ENCODE measurements at regions not wholly inside any gene's neighbourhood (a gene's known extent, or its start where the extent isn't known, plus 50 kb on each side); places are given as distances from the start of the nearest gene placed in this dataset.
"Not testable (repeated sequence)": the region's sequence is repeated elsewhere in the genome, so short reads cannot be mapped to it uniquely, and the experiment has no call there.

DNA sequence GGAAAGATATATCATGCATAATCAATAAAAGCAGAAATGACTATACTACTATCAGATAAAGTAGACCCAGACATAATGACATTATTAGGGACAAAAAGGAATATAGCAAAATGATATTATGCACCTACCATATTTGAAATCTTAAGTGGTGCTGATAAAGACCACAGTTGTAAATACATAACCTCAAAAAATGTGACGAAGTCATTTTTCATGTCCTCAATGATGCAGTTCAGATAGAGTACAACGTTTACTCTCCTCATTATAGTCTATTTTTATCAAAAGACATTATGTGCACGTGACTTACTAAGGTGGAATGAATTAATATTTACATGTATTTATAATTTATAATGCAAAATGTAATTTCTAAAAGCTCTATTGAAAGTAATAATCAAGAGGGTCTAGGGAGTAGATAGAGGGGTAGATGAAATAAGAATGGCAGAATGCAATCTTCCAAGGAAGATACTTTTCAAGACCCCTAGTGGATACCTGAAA is 61.7 kb upstream of the TNFSF4 start:
- H3K9me3 ChIP-seq: no peaks in the 10 kb centered on the region
- no peak overlapping the region for H3K27ac ChIP-seq
- no peaks in the 10 kb centered on the region for H3K27me3 ChIP-seq
- no peaks in the 10 kb centered on the region for H3K36me3 ChIP-seq
- TF ChIP-seq, protein P1, sequence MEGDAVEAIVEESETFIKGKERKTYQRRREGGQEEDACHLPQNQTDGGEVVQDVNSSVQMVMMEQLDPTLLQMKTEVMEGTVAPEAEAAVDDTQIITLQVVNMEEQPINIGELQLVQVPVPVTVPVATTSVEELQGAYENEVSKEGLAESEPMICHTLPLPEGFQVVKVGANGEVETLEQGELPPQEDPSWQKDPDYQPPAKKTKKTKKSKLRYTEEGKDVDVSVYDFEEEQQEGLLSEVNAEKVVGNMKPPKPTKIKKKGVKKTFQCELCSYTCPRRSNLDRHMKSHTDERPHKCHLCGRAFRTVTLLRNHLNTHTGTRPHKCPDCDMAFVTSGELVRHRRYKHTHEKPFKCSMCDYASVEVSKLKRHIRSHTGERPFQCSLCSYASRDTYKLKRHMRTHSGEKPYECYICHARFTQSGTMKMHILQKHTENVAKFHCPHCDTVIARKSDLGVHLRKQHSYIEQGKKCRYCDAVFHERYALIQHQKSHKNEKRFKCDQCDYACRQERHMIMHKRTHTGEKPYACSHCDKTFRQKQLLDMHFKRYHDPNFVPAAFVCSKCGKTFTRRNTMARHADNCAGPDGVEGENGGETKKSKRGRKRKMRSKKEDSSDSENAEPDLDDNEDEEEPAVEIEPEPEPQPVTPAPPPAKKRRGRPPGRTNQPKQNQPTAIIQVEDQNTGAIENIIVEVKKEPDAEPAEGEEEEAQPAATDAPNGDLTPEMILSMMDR (IDR thresholded peaks at IDR 0.05): no peak
- no peak overlapping the region for H3K4me3 ChIP-seq (ENCODE audit: low read depth in 1 of 2, low read length in 1 of 2)
- H3K4me1 ChIP-seq (ENCODE audit: control insufficient read depth in 1 of 2, insufficient read depth in 1 of 2, low read depth in 1 of 2, low read length in 1 of 2): no peaks in the 10 kb centered on the region

DNA sequence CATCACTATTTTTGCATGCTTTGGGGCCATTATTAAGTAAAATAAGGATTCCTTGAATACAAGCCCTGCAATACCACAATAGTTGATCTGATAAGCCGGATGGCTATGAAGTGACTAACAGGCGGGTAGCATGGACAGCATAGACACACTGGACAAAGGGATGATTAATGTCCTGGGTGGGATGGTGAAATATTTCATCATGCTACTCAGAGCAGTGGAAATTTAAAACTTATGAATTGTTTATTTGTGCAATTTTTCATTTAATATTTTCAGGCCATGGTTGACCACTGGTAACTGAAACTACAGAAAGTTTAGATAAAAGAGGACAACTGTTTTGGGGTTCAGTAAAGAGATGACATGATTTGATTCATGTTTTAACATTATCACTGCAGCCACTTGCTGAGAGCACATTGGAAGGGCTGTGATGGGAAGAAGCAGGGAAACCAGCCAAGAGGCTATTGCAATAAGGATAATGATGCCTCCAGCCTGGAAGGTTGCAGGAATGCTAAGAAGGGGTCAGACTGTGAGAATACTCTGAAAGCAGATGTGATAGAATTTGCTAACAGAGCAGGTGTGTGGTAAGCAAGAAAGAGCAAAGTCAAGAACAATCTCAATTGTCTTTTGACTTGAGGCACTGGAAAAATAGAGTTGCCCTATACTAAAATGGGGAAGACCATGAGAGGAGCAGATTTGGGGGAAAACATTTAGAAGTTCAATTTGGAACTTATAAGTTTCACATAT is 62.5 kb upstream of the TNFSF4 start:
- Histone ChIP-seq H3K27me3 (no peaks in the 10 kb centered on the region), H3K9me3 (no peaks in the 10 kb centered on the region), H3K4me3 (ENCODE audit: low read depth in 1 of 2, low read length in 1 of 2) (no peak overlapping the region), H3K27ac (no peak overlapping the region), H3K36me3 (no peaks in the 10 kb centered on the region), H3K4me1 (ENCODE audit: control insufficient read depth in 1 of 2, insufficient read depth in 1 of 2, low read depth in 1 of 2, low read length in 1 of 2) (no peaks in the 10 kb centered on the region)
- TF ChIP-seq, protein P1 (IDR thresholded peaks at IDR 0.05): no peak

GRCh38 chr1:173270243-173270642 is 63.1 kb upstream of the TNFSF4 start:
- Histone ChIP-seq H3K4me1 (ENCODE audit: control insufficient read depth in 1 of 2, insufficient read depth in 1 of 2, low read depth in 1 of 2, low read length in 1 of 2) (no peaks in the 10 kb centered on the region), H3K27me3 (no peaks in the 10 kb centered on the region), H3K9me3 (no peaks in the 10 kb centered on the region), H3K36me3 (no peaks in the 10 kb centered on the region), H3K4me3 (ENCODE audit: low read depth in 1 of 2, low read length in 1 of 2) (no peak overlapping the region), H3K27ac (no peak overlapping the region)
- TF ChIP-seq, protein P1 (IDR thresholded peaks at IDR 0.05): no peak

DNA sequence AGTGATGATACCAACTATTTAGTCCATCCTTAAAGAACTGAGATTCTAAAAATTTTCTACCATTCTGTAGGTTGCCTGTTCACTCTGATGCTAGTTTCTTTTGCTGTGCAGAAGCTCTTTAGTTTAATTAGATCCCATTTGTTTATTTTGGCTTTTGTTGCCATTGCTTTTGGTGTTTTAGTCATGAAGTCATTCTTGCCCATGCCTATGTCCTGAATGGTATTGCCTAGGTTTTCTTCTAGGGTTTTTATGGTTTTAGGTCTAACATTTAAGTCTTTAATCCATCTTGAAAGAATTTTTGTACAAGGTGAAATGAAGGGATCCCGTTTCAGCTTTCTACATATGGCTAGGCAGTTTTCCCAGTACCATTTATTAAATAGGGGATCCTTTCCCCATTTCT is 63.9 kb upstream of the TNFSF4 start:
- H3K4me1 ChIP-seq (ENCODE audit: control insufficient read depth in 1 of 2, insufficient read depth in 1 of 2, low read depth in 1 of 2, low read length in 1 of 2); H3K9me3 ChIP-seq; H3K4me3 ChIP-seq (ENCODE audit: low read depth in 1 of 2, low read length in 1 of 2); H3K36me3 ChIP-seq; H3K27me3 ChIP-seq; H3K27ac ChIP-seq: not testable (repeated sequence)

DNA sequence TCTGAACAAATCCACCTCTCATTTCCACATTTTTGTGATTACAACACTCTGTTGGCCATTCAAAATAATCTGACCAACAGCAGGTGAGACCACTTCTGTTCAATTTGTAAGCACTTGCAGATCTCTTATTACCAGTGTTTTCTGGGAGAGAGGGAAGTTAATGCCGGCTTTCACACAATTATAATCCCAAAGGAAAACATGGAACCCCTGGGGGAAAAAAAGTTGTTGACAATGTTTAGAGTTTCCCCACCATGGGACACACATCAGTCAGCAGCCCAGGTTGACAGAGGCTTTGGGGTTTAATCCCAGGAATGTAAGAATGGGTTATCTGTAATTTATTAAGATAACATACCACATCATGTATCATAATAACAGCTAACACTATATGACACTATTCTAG is 68.4 kb upstream of the TNFSF4 start:
- Histone ChIP-seq H3K27ac (no peak overlapping the region), H3K4me3 (ENCODE audit: low read depth in 1 of 2, low read length in 1 of 2) (no peak overlapping the region), H3K9me3 (no peaks in the 10 kb centered on the region), H3K36me3 (no peaks in the 10 kb centered on the region), H3K4me1 (ENCODE audit: control insufficient read depth in 1 of 2, insufficient read depth in 1 of 2, low read depth in 1 of 2, low read length in 1 of 2) (no peaks in the 10 kb centered on the region), H3K27me3 (no peaks in the 10 kb centered on the region)
- TF ChIP-seq, protein P1 (IDR thresholded peaks at IDR 0.05): no peak

GRCh38 chr1:173276922-173277800 is 70.0 kb upstream of the TNFSF4 start:
- Histone ChIP-seq H3K4me1 (ENCODE audit: control insufficient read depth in 1 of 2, insufficient read depth in 1 of 2, low read depth in 1 of 2, low read length in 1 of 2) (no peaks in the 10 kb centered on the region), H3K9me3 (no peaks in the 10 kb centered on the region), H3K27ac (no peak overlapping the region), H3K27me3 (no peaks in the 10 kb centered on the region), H3K36me3 (no peaks in the 10 kb centered on the region), H3K4me3 (ENCODE audit: low read depth in 1 of 2, low read length in 1 of 2) (no peak overlapping the region)
- TF ChIP-seq, protein P1 (IDR thresholded peaks at IDR 0.05): no peak
